NT2/D1 (cell line): ENCODE measurements at regions not wholly inside any gene's neighbourhood (a gene's known extent, or its start where the extent isn't known, plus 50 kb on each side); places are given as distances from the start of the nearest gene placed in this dataset.

Experiments used
- SUZ12 ChIP-seq: IDR thresholded peaks from 2 replicates; pipeline ENCODE4 v1.6.1; 2011; ENCODE audit not compliant: insufficient read length, insufficient read depth; ENCODE audit errors: extremely low read depth
- ZNF274 ChIP-seq: IDR thresholded peaks from 2 replicates; pipeline ENCODE4 v1.6.1; 2011; ENCODE audit warnings: mild to moderate bottlenecking, low read depth, low read length

- TF ChIP-seq SUZ12, result no peak
- TF ChIP-seq ZNF274, result no peak
Measured at GRCh38 chr2:147718831-147719230, 126.0 kb upstream of the ACVR2A start.
